GM12865 (cell line): ENCODE measurements at regions not wholly inside any gene's neighbourhood (a gene's known extent, or its start where the extent isn't known, plus 50 kb on each side); places are given as distances from the start of the nearest gene placed in this dataset.

Source experiments
- DNase-seq: peaks from one replicate; pipeline ENCODE4 v3.0.0; 2010; ENCODE audit warnings: low read depth
- H3K4me3 ChIP-seq: 2 replicates; pipeline ENCODE4 v1.5.1; 2011; ENCODE audit warnings: mild to moderate bottlenecking, low read depth, low read length, control low read depth
- CTCF ChIP-seq: IDR thresholded peaks from 2 replicates; pipeline ENCODE4 v1.5.1; 2011; ENCODE audit warnings: low read length, control low read depth, low read depth, inconsistent platforms; ENCODE audit not compliant: insufficient read depth; ENCODE audit errors: missing control alignments

GRCh38 chr17:77847221-77848085 is 111.0 kb upstream of the TNRC6C start:
- TF ChIP-seq CTCF: no peak
- no peak for DNase-seq
- H3K4me3 ChIP-seq: no peak overlapping the region

GRCh38 chr17:77848257-77848656 is 110.2 kb upstream of the TNRC6C start:
- no peak for DNase-seq
- TF ChIP-seq CTCF: no peak

GRCh38 chr17:77849239-77849638 is 109.3 kb upstream of the TNRC6C start:
- no peak overlapping the region for H3K4me3 ChIP-seq
- TF ChIP-seq CTCF: no peak
- no peak for DNase-seq

More at GRCh38 chr17:77848257-77848656, 110.2 kb upstream of the TNRC6C start:
- no peak overlapping the region for H3K4me3 ChIP-seq

- TF ChIP-seq CTCF: no peak
- no peak for DNase-seq
- no peak overlapping the region for H3K4me3 ChIP-seq
Measured at GRCh38 chr17:77851921-77852320, 106.6 kb upstream of the TNRC6C start.

GRCh38 chr17:77852731-77853130 is 105.8 kb upstream of the TNRC6C start:
- H3K4me3 ChIP-seq: no peak overlapping the region
- no peak for TF ChIP-seq CTCF
- DNase-seq: no peak

GRCh38 chr17:77853191-77853977 is 105.1 kb upstream of the TNRC6C start:
- no peak for TF ChIP-seq CTCF
- no peak overlapping the region for H3K4me3 ChIP-seq
- DNase-seq: no peak
